Lung microvascular endothelial cell (primary cell): ENCODE measurements at regions not wholly inside any gene's neighbourhood (a gene's known extent, or its start where the extent isn't known, plus 50 kb on each side); places are given as distances from the start of the nearest gene placed in this dataset.
A peak's percentile ranks its signal among the peaks of the same experiment; 100 is the strongest.

ENCODE experiments used
- DNase-seq, 2 donors: peaks; one replicate each; pipeline versions ENCODE4 v3.0.0 to v3.0.0-alpha.2; 2010; ENCODE audit warnings: low read depth in 2 of 2

GRCh38 chr6:14728396-14729024, 517.4 kb upstream of the JARID2 start:
- peak in 1 of 2 donors; percentile 7 for DNase-seq

DNA sequence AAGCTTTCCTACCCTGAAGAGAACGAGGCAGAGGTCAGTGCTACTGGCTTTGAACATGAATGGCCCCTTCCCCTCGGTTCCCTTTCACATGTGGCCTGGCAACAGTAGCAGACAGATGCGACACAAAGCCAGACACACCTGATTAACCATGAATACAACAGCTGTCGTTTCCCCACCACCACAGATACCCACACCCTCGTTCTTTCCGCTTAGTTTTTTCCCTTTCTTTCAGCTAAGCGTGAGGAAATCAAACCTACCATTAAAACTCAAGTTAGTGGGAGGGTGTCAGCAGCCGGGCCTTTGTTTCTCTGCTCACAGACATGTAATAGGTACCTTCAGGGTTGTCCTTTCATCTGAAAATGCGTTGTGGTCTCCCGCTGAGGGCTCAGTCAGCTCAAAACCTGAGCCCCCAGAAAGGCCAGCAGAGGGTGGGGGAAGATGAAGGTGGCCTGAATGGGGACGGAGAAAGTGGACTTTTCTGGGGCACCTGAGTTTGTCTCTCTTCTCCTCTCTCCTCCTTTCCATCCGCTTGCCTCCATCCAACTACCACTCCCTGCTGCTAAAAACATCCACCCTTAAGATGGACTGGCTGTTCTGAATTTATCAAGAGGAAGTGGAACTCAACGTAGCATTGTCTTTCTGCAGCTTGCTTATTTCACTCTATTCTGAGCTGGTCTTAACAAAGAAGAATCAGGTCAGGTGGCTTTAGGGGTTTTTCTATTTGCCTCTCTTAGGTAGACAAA, 516.6 kb upstream of the JARID2 start:
- no peak for DNase-seq

DNA sequence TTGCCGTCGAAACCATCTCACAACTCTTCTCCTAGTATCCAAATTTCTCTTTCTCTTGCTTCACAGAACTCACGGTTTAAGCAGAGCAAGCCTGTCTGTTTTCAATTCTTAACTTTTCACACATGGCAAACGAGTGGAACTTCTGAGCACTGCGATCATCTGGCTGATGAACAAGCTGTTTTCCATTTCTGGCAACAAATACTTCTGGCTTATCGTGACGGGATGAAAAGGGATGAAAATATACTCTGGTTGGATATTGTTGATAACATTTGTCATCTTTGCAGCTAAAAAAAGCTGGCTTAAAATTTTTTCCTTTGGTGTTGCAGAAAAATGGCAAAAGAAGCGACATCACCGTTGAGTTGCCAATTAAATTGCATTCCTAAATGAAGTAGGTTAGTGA, 515.2 kb upstream of the JARID2 start:
- DNase-seq: no peak

DNA sequence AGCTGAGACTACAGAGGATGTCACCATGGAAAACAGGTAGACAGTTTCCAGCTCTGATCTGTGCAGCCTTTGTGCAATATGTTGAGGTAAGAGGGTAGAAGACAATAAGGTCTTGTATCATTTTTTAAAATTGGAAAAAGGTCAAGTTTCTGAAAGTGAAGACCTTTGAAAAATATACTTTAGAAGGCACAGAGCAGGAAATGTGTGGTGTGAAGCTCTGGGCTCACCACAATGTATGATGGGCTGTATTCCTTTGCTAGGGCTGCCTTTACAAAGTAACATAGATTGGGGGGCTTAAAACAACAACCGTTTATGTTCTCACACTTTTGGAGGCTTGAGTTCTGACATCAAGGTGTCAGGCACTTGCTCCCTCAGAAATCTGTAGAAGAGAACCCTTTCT, 514.3 kb upstream of the JARID2 start:
- DNase-seq: no peak

DNA sequence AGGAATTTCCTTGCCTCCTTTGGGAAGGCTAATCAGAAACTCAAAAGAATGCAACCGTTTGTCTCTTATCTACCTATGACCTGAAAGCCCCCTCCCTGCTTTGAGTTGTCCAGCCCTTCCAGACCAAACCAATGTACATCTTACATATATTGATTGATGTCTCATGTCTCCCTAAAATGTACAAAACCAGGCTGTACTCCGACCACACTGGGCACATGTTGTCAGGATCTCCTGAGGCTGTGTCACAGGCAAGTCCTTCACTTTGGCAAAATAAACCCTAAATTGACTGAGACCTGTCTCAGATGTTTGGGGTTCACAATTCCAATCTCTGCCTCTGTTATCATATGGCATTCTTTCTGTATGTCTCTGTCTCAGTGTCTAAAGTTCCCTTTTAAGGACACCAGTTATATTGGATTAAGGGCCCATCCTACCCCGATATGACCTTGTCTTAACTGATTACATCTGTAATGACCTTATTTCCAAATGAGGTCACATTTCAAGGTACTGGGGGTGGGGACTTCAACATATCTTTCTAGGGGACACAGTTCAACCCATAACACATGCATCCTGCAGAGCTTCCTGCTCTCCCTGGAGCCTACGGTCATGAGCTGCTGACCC, 513.5 kb upstream of the JARID2 start:
- DNase-seq: no peak

DNA sequence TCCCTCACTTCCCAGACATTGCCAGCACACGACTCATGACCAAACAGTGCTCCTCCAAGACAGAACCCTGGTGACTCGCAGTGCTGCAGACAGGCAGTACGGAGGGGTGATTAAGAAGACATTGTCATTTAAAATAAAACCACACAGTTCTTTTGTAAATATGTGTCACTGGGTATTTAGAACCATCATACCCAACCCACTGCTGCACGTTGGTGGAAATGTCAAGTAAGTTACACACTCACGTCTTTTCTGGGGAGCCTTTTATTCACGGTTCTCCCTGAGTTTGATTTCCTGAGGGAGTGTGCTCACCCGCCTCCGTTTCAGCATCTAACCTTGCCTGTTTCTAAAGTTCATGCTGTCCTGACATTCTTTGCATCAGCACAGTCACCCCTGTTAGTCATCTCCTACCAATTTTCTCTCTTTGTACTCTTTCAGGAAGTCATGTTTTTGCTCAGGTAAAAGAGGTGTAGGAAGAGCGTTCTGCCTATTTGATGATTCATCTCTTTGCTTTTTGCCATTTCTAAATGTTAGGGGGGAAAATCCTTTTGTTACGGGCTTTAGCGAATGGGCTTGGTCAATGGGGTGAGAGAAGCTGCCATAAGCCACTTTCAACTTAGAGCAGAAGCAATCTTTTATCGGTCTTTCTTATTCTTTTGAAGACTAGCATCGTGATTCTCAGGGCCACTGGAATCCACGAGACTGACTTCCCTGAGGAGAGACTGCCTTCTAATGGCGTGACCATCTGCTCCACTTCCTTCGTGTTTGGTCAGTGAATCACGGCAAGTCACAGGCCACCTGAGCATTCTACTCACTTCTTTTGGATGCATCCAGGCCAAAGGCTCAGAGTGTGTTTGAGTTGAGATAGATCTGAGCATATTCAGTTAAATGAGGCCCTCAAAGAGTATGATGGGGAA, 512.8 kb upstream of the JARID2 start:
- DNase-seq: peak in 1 of 2 donors; percentile 48

- DNase-seq: no peak
Measured at GRCh38 chr6:14734052-14734415, 511.8 kb upstream of the JARID2 start.

GRCh38 chr6:14734416-14735340, 511.2 kb upstream of the JARID2 start:
- DNase-seq: peak in 1 of 2 donors; percentile 73

GRCh38 chr6:14735956-14736486, 509.8 kb upstream of the JARID2 start:
- DNase-seq: no peak

DNA sequence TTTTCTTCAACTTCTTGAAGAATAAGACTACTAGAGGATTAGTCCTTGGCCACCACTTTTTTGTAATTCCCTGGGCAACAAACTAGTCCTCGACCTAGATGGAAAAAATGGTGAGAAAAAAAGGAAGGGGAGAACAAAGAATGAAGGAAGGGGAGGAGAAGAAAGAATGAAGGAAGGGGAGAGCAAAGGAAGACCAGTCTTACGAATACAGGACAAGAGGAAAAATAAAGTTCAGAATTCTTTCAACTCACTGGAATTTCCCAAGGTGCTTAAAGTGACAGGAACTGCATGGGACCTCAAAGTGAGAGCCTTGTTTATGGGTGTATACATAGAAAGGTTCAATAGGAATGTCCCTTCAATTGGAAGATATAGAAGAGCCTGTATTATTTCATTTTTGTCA, 509.3 kb upstream of the JARID2 start:
- no peak for DNase-seq

GRCh38 chr6:14738497-14738896, 507.4 kb upstream of the JARID2 start:
- DNase-seq: no peak

DNA sequence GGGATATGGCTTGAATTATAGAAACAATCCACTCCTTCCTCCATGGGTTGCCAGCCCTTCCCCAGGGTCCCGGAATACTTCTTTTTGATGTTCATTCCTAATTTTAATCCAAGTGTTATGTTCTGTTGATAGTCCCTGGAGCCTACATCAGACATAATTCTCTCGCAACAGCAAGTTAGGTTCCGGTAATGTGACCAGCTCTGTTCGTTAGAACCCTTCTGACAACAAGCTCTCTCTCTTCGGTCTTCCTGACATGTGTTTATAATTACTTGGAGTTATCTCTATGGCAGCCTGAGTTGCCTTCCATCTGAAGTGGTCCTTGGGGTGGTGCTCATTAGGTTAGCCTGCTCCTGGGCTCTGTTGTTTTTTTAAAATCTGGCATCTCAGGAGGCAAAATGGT, 506.9 kb upstream of the JARID2 start:
- DNase-seq: peak; percentile 3 to 76

GRCh38 chr6:14739827-14740226, 506.0 kb upstream of the JARID2 start:
- no peak for DNase-seq

- DNase-seq: no peak
Measured at GRCh38 chr6:14742171-14742570, 503.7 kb upstream of the JARID2 start.

DNA sequence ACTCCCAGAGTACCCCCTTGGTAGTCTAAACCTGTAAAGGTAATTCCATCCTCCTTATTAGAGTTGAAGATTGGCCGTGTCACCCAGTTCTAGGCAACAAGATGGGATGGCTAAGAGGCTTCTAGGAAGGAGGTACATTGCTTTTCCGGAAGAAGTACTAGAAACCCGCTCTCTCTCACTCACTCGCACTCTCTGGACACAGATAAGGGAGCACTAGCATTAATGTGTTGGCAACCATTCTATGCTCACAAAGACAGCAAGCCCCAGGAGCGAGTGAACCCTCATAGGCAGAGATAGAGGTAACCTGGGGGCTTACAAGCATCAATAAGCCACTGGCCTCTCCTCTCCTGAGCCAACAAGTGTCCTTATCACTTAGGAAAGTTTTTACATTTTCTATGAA, 503.2 kb upstream of the JARID2 start:
- no peak for DNase-seq

- DNase-seq: no peak
Measured at GRCh38 chr6:14743144-14743473, 502.8 kb upstream of the JARID2 start.

- peak; percentile 26 to 96 for DNase-seq
Measured at GRCh38 chr6:14743474-14744211, 502.2 kb upstream of the JARID2 start.

DNA sequence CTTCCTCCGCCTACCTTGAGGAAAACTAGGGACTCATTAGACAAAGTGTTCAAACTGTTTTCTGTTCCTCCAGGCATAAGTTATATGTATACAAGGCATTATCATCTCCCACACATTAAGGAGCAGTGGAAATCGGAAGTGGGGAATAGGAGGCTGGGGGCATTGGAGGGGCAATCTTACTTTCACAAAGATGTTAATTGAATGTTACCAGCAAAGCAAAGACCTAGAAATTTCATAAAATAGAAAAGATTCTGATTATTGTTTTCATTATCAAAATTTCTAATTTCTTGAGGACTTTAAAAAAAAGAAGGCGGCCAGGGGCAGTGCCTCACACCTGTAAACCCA, 501.7 kb upstream of the JARID2 start:
- no peak for DNase-seq

DNA sequence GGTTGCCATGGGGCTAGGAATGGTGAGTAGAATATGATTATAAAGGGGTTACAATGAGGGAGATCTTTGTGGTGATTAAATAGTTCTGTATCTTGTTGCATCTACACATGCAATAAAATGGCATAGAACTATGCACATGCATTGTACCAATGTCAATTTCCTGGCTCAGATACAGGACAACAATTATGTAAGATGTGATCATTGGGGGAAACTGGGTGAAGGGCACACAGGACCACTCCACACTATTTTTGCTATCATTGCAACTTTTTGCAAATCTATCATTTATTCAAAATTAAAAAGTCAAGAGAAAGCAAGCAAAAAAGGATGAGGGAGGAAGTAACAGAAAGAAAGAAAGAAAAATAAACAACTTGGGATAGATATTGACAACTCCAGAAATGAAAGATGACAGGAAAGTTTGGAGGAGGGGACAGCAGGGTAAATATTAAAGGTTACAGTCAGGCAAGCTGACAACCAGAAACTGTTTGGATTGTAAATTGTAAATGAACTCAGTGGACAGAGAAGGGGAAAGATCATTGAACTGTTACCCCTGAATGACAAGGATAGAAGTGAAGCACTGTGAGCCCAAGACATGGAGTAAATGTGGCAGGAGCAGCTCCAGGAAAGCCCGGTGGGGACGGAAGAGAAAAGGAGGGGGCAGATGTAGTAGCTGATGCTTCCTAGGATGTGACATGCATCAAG, 499.6 kb upstream of the JARID2 start:
- no peak for DNase-seq
